GM23338 (cell line): ENCODE measurements at regions not wholly inside any gene's neighbourhood (a gene's known extent, or its start where the extent isn't known, plus 50 kb on each side); places are given as distances from the start of the nearest gene placed in this dataset.

ENCODE experiments used
- ATAC-seq: fragments of 200-7000 bp; cut with Tn5 transposase; 3 replicates; pipeline ENCODE4 v1.9.1; 2020
- DNase-seq: peaks from one replicate; pipeline ENCODE4 v3.0.0-alpha.2; 2015; ENCODE audit warnings: low spot score
- H2AFZ ChIP-seq: fragments of 200-600 bp; sonication (generic); 2 replicates; pipeline ENCODE4 v1.8.0; 2016; ENCODE audit warnings: antibody characterized with exemption, mild to moderate bottlenecking, moderate library complexity
- H3F3A ChIP-seq: fragments of 200-600 bp; sonication (generic); replicated peaks from 2 replicates; pipeline ENCODE4 v1.8.0; 2017; ENCODE audit warnings: antibody characterized with exemption, mixed run types, low read depth
- H3K27ac ChIP-seq: fragments of 200-600 bp; sonication (generic); 2 replicates; pipeline ENCODE4 v1.6.1; 2016; ENCODE audit warnings: low read depth
- H3K27me3 ChIP-seq: fragments of 200-600 bp; sonication (generic); 2 replicates; pipeline ENCODE4 v1.8.0; 2016; ENCODE audit warnings: mild to moderate bottlenecking, mixed run types, moderate library complexity; ENCODE audit not compliant: insufficient read depth
- H3K36me3 ChIP-seq: fragments of 200-600 bp; sonication (generic); 2 replicates; pipeline ENCODE4 v1.8.0; 2016; ENCODE audit warnings: mild to moderate bottlenecking; ENCODE audit not compliant: insufficient read depth
- H3K4me1 ChIP-seq: fragments of 200-600 bp; sonication (generic); 2 replicates; pipeline ENCODE4 v1.8.0; 2016; ENCODE audit warnings: mild to moderate bottlenecking, moderate library complexity; ENCODE audit not compliant: insufficient read depth
- H3K4me2 ChIP-seq: fragments of 200-600 bp; sonication (generic); 2 replicates; pipeline ENCODE4 v1.7.1; 2017; ENCODE audit warnings: mixed run types
- H3K4me3 ChIP-seq: fragments of 200-600 bp; sonication (generic); 2 replicates; pipeline ENCODE4 v1.6.1; 2016; ENCODE audit warnings: mixed run types
- H3K79me2 ChIP-seq: fragments of 200-600 bp; sonication (generic); replicated peaks from 2 replicates; pipeline ENCODE4 v1.8.0; 2017; ENCODE audit warnings: mild to moderate bottlenecking; ENCODE audit not compliant: insufficient read depth
- H3K9me2 ChIP-seq: fragments of 200-600 bp; sonication (generic); 2 replicates; pipeline ENCODE4 v1.8.0; 2017; ENCODE audit not compliant: insufficient read depth
- H4K20me1 ChIP-seq: fragments of 200-600 bp; sonication (generic); replicated peaks from 2 replicates; pipeline ENCODE4 v1.8.0; 2017; ENCODE audit warnings: mild to moderate bottlenecking; ENCODE audit not compliant: insufficient read depth
- H3K27ac Mint-ChIP-seq: 2 replicates; pipeline ENCODE4 v1.8.0; 2020; ENCODE audit warnings: inconsistent platforms, mild to moderate bottlenecking, moderate library complexity, mixed read lengths
- H3K27me3 Mint-ChIP-seq: 3 replicates; pipeline ENCODE4 v1.8.0; 2022; ENCODE audit warnings: low read depth, mild to moderate bottlenecking, moderate library complexity, mixed read lengths, inconsistent platforms; ENCODE audit not compliant: insufficient read depth, poor library complexity
- H3K36me3 Mint-ChIP-seq: 3 replicates; pipeline ENCODE4 v1.8.0; 2021; ENCODE audit warnings: low read depth, mild to moderate bottlenecking, inconsistent platforms, moderate library complexity, mixed read lengths
- H3K4me1 Mint-ChIP-seq: 3 replicates; pipeline ENCODE4 v1.8.0; 2020; ENCODE audit warnings: mild to moderate bottlenecking, inconsistent platforms, mixed read lengths
- H3K4me3 Mint-ChIP-seq: 3 replicates; pipeline ENCODE4 v1.8.0; 2021; ENCODE audit warnings: moderate library complexity, mild to moderate bottlenecking, inconsistent platforms, mixed read lengths
- H3K9me3 Mint-ChIP-seq: 3 replicates; pipeline ENCODE4 v1.8.0; 2020; ENCODE audit warnings: moderate library complexity, mild to moderate bottlenecking, inconsistent platforms, mixed read lengths
- CREB1 ChIP-seq: fragments of 250-450 bp; sonication (Bioruptor Pico); IDR thresholded peaks from 2 replicates; pipeline ENCODE4 v1.5.0; 2020; ENCODE audit warnings: low read depth, mild to moderate bottlenecking, moderate library complexity
- CTCF ChIP-seq, 2 experiments: fragments of 200-600 bp in 1 of 2; sonication (generic) in 1 of 2; conservative IDR thresholded peaks; 2 replicates each; pipeline versions ENCODE4 v1.5.1 to v1.6.1; 2016 to 2017; ENCODE audit warnings: antibody characterized with exemption in 2 of 2, low read depth in 2 of 2, mild to moderate bottlenecking in 2 of 2, moderate library complexity in 1 of 2
- ETS1 ChIP-seq: IDR thresholded peaks from 2 replicates; pipeline ENCODE4 v1.6.1; 2016; ENCODE audit warnings: antibody characterized with exemption
- EZH2 ChIP-seq: fragments of 200-600 bp; sonication (generic); IDR thresholded peaks from one replicate; pipeline ENCODE4 v1.8.0; 2017; ENCODE audit warnings: antibody characterized with exemption, mild to moderate bottlenecking, low read depth; ENCODE audit not compliant: unreplicated experiment
- EZH2phosphoT487 ChIP-seq: fragments of 200-600 bp; sonication (generic); IDR thresholded peaks from one replicate; pipeline ENCODE4 v1.8.1; 2018; ENCODE audit warnings: antibody characterized with exemption; ENCODE audit not compliant: unreplicated experiment
- JUNB ChIP-seq: IDR thresholded peaks from one replicate; pipeline ENCODE4 v1.6.1; 2016; ENCODE audit warnings: antibody characterized with exemption; ENCODE audit not compliant: unreplicated experiment
- NANOG ChIP-seq: IDR thresholded peaks from 2 replicates; pipeline ENCODE4 v1.6.1; 2016; ENCODE audit warnings: antibody characterized with exemption, borderline replicate concordance
- POLR2AphosphoS5 ChIP-seq: IDR thresholded peaks from 2 replicates; pipeline ENCODE4 v1.6.1; 2016; ENCODE audit warnings: antibody characterized with exemption, low read depth
- REST ChIP-seq: IDR thresholded peaks from one replicate; pipeline ENCODE4 v1.6.1; 2018; ENCODE audit warnings: antibody characterized with exemption; ENCODE audit not compliant: unreplicated experiment
- STAT1 ChIP-seq: IDR thresholded peaks from one replicate; pipeline ENCODE4 v1.6.1; 2016; ENCODE audit warnings: antibody characterized with exemption; ENCODE audit not compliant: unreplicated experiment
- ZNF114 ChIP-seq: fragments of 250-450 bp; sonication (Bioruptor Pico); IDR thresholded peaks from 2 replicates; pipeline ENCODE4 v1.5.0; 2020; ENCODE audit warnings: mild to moderate bottlenecking, moderate library complexity
- ZNF331 ChIP-seq: fragments of 250-450 bp; sonication (Bioruptor Pico); IDR thresholded peaks from 2 replicates; pipeline ENCODE4 v1.5.0; 2020; ENCODE audit warnings: low read depth, mild to moderate bottlenecking, moderate library complexity

GRCh38 chr15:31444844-31445243, 118.2 kb downstream of the KLF13 start (continued):
- TF ChIP-seq CTCF (conservative IDR thresholded peaks at IDR 0.05; ENCODE audit: low read depth in 2 of 2) (no peak), CREB1 (CRISPR knock-in tag) (no peak), POLR2AphosphoS5 (no peak), ETS1 (no peak), ZNF331 (CRISPR knock-in tag) (no peak)

GRCh38 chr15:31446546-31446945, 119.9 kb downstream of the KLF13 start:
- H3K9me3 Mint-ChIP-seq, result no peaks in the 10 kb centered on the region
- Histone ChIP-seq H3K9me2 (0 out of 2 replicates have a peak, but pooled peaks cover 5% of the 10 kb centered on the region), H3K27ac (no peak overlapping the region), H3K36me3 (no peaks in the 10 kb centered on the region), H3K4me3 (no peak overlapping the region), H3K4me1 (no peaks in the 10 kb centered on the region; the same call in 1 of the 2 replicates), H4K20me1 (no peaks in the 10 kb centered on the region), H3K27me3 (peaks cover 8% of the 10 kb centered on the region), H3K4me2 (no peak overlapping the region), H3F3A (0 out of 2 replicates have a peak, but pooled peaks cover 5% of the 10 kb centered on the region), H3K79me2 (no peaks in the 10 kb centered on the region), H2AFZ (no peak overlapping the region)
- H3K4me3 Mint-ChIP-seq, result no peak overlapping the region
- DNase-seq (no peak), ATAC-seq (no peak)
- H3K4me1 Mint-ChIP-seq, result peaks cover 5% of the 10 kb centered on the region
- peaks cover 4% of the 10 kb centered on the region for H3K27me3 Mint-ChIP-seq
- H3K27ac Mint-ChIP-seq, result no peak overlapping the region
- H3K36me3 Mint-ChIP-seq, result no peaks in the 10 kb centered on the region
- TF ChIP-seq ZNF114 (CRISPR knock-in tag) (no peak), CTCF (conservative IDR thresholded peaks at IDR 0.05; ENCODE audit: low read depth in 2 of 2) (no peak), REST (no peak), CREB1 (CRISPR knock-in tag) (no peak), ZNF331 (CRISPR knock-in tag) (no peak), EZH2 (no peak), STAT1 (no peak), POLR2AphosphoS5 (no peak), EZH2phosphoT487 (no peak), NANOG (no peak), JUNB (no peak), ETS1 (no peak)
